Vagina (tissue), 2 donors: ENCODE measurements at regions not wholly inside any gene's neighbourhood (a gene's known extent, or its start where the extent isn't known, plus 50 kb on each side); places are given as distances from the start of the nearest gene placed in this dataset.

Source experiments
- CTCF ChIP-seq, 3 experiments: fragments of 450-650 bp in 2 of 3; fragments of 200-600 bp in 1 of 3; sonication (generic) in 1 of 3; IDR thresholded peaks; one replicate each; pipeline ENCODE4 v1.5.1; 2017 to 2019; ENCODE audit warnings: antibody characterized with exemption in 3 of 3, mild to moderate bottlenecking in 2 of 3, moderate library complexity in 2 of 3
- POLR2A ChIP-seq, 2 donors: fragments of 450-650 bp; IDR thresholded peaks; one replicate each; pipeline ENCODE4 v1.6.1; 2017; ENCODE audit warnings: antibody characterized with exemption in 2 of 2, mild to moderate bottlenecking in 2 of 2, moderate library complexity in 2 of 2

DNA sequence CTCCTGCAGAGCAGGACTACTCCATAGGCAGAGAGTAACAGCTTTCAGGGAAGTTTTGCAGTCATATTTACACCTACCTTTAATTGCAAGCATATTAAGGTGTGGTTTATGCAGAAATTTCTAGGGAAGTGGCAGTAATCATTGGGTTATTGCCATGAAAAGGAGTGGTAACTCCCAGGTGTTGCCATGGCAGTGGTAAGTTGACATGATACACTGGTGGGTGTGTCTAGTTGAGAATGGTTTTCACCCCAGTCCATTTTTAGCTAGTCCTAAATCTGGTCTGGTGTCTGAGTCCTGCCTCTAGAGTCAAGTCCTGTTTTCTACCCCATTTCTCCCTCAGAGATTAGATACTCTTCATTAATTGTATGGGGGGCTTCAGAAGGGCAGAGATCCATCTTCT, 128.4 kb upstream of the GMNC start:
- no peak for TF ChIP-seq CTCF (IDR thresholded peaks at IDR 0.05)
- no peak for TF ChIP-seq POLR2A (IDR thresholded peaks at IDR 0.05)
